Astrocyte (in vitro differentiated cells and primary cell): ENCODE measurements at regions not wholly inside any gene's neighbourhood (a gene's known extent, or its start where the extent isn't known, plus 50 kb on each side); places are given as distances from the start of the nearest gene placed in this dataset.

Source experiments
- EZH2 ChIP-seq: IDR thresholded peaks from 2 replicates; pipeline ENCODE4 v1.6.1; 2012; ENCODE audit warnings: mild to moderate bottlenecking, low read length, inconsistent platforms; ENCODE audit not compliant: insufficient read depth
- TF ChIP-seq, protein P1 (sequence below): IDR thresholded peaks from 2 replicates; pipeline ENCODE4 v1.5.1; 2011; ENCODE audit warnings: low read depth, mild to moderate bottlenecking, inconsistent platforms, low read length, moderate library complexity; ENCODE audit not compliant: insufficient read depth

- TF ChIP-seq, protein P1, sequence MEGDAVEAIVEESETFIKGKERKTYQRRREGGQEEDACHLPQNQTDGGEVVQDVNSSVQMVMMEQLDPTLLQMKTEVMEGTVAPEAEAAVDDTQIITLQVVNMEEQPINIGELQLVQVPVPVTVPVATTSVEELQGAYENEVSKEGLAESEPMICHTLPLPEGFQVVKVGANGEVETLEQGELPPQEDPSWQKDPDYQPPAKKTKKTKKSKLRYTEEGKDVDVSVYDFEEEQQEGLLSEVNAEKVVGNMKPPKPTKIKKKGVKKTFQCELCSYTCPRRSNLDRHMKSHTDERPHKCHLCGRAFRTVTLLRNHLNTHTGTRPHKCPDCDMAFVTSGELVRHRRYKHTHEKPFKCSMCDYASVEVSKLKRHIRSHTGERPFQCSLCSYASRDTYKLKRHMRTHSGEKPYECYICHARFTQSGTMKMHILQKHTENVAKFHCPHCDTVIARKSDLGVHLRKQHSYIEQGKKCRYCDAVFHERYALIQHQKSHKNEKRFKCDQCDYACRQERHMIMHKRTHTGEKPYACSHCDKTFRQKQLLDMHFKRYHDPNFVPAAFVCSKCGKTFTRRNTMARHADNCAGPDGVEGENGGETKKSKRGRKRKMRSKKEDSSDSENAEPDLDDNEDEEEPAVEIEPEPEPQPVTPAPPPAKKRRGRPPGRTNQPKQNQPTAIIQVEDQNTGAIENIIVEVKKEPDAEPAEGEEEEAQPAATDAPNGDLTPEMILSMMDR = no peak
- no peak for TF ChIP-seq EZH2
Measured at GRCh38 chr9:752201-752600, 89.3 kb upstream of the DMRT1 start.
